Thoracic aorta (tissue), 2 donors: ENCODE measurements at regions not wholly inside any gene's neighbourhood (a gene's known extent, or its start where the extent isn't known, plus 50 kb on each side); places are given as distances from the start of the nearest gene placed in this dataset.

ENCODE experiments used
- ATAC-seq: fragments of 150-250 bp; one replicate; pipeline ENCODE4 v1.8.0; 2017; ENCODE audit warnings: low read depth; ENCODE audit not compliant: insufficient number of reproducible peaks, low FRiP score
- DNase-seq: peaks from one replicate; pipeline ENCODE4 v3.0.0-alpha.2; 2020; ENCODE audit warnings: low spot score
- H3K27ac ChIP-seq, 2 donors: fragments of 200-600 bp; sonication (generic); 1 replicate in 1 of 2; 2 replicates in 1 of 2; pipeline ENCODE4 v1.5.1; 2016; ENCODE audit warnings: mild to moderate bottlenecking in 2 of 2, moderate library complexity in 2 of 2
- H3K27me3 ChIP-seq: fragments of 200-600 bp; sonication (generic); replicated peaks from 2 replicates; pipeline ENCODE4 v1.6.0; 2016; ENCODE audit warnings: mild to moderate bottlenecking; ENCODE audit not compliant: insufficient read depth
- H3K36me3 ChIP-seq: fragments of 200-600 bp; sonication (generic); one replicate; pipeline ENCODE4 v1.5.1; 2016
- H3K4me1 ChIP-seq, 2 donors: fragments of 200-600 bp; sonication (generic); 1 replicate in 1 of 2; 2 replicates in 1 of 2; pipeline versions ENCODE4 v1.5.1 to v1.6.0; 2016; ENCODE audit warnings: low read depth in 2 of 2, mild to moderate bottlenecking in 1 of 2; ENCODE audit not compliant: control insufficient read depth in 1 of 2
- H3K4me3 ChIP-seq: fragments of 200-600 bp; sonication (generic); 2 replicates; pipeline ENCODE4 v1.5.1; 2016; ENCODE audit warnings: mild to moderate bottlenecking
- H3K9me3 ChIP-seq: fragments of 200-600 bp; sonication (generic); 2 replicates; pipeline ENCODE4 v1.5.1; 2016
- TF ChIP-seq, protein P1 (sequence below): fragments of 200-600 bp; sonication (generic); IDR thresholded peaks from one replicate; pipeline ENCODE4 v1.5.1; 2019; ENCODE audit warnings: antibody characterized with exemption

DNA sequence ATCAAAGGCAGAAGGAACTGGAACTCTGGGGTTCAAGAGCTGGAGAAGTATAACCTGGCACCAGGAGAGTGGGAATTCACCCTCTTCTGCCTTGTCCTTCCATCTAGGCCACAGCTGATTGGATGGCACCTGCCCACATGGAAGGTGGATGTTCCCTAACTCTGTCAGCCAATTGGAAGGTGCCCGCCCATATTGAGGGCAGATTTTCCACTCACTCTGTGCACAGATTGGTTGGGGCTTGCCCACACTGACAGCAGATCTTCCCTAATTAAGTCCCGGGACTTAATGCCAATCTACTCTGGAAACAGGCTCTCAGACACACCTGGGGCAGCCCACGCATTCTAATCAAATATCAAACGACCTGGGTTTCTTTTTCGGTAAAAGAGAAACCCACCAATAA lies 1142.3 kb upstream of the CELF2 start:
- no peak overlapping the region for H3K27ac ChIP-seq
- TF ChIP-seq, protein P1, sequence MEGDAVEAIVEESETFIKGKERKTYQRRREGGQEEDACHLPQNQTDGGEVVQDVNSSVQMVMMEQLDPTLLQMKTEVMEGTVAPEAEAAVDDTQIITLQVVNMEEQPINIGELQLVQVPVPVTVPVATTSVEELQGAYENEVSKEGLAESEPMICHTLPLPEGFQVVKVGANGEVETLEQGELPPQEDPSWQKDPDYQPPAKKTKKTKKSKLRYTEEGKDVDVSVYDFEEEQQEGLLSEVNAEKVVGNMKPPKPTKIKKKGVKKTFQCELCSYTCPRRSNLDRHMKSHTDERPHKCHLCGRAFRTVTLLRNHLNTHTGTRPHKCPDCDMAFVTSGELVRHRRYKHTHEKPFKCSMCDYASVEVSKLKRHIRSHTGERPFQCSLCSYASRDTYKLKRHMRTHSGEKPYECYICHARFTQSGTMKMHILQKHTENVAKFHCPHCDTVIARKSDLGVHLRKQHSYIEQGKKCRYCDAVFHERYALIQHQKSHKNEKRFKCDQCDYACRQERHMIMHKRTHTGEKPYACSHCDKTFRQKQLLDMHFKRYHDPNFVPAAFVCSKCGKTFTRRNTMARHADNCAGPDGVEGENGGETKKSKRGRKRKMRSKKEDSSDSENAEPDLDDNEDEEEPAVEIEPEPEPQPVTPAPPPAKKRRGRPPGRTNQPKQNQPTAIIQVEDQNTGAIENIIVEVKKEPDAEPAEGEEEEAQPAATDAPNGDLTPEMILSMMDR = no peak
- ATAC-seq = no peak

GRCh38 chr10:9877978-9878377 lies 1139.7 kb upstream of the CELF2 start:
- no peak overlapping the region for H3K27ac ChIP-seq
- H3K27me3 ChIP-seq = no peaks in the 10 kb centered on the region
- no peaks in the 10 kb centered on the region for H3K36me3 ChIP-seq
- ATAC-seq (no peak), DNase-seq (no peak)
- TF ChIP-seq, protein P1 = no peak
- H3K9me3 ChIP-seq = peaks cover 2% of the 10 kb centered on the region
- no peak overlapping the region for H3K4me3 ChIP-seq
- H3K4me1 ChIP-seq = no peaks in the 10 kb centered on the region

More for the DNA sequence above, 1142.3 kb upstream of the CELF2 start:
- no peak for DNase-seq
- no peaks in the 10 kb centered on the region for H3K9me3 ChIP-seq
- H3K36me3 ChIP-seq = no peaks in the 10 kb centered on the region
- no peaks in the 10 kb centered on the region for H3K27me3 ChIP-seq
- no peak overlapping the region for H3K4me3 ChIP-seq
- H3K4me1 ChIP-seq = no peaks in the 10 kb centered on the region

- DNase-seq = no peak
- Histone ChIP-seq H3K9me3 (peaks cover 2% of the 10 kb centered on the region), H3K4me1 (no peaks in the 10 kb centered on the region), H3K27me3 (no peaks in the 10 kb centered on the region), H3K36me3 (no peaks in the 10 kb centered on the region), H3K4me3 (no peak overlapping the region), H3K27ac (no peak overlapping the region)
- ATAC-seq = no peak
- TF ChIP-seq, protein P1 = no peak
Observed at GRCh38 chr10:9878383-9878782, 1139.3 kb upstream of the CELF2 start.

DNA sequence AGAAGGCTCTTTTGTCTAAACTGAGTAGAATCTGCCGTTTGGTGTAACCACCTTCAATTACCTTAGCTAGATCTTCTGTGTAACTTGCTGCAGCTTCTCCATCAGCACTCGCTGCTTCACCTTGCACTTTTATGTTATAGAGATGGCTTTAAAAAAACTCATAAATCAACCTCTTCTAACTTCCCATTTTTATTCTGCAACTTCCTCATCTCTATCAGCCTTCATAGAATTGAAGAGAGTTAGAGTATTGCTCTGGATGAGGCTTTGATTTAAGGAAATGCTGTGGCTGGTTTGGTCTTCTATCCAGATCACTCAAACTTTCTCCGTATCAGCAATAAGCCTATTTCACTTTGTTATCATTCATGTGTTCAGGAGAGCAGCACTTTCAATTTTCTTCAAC lies 1131.9 kb upstream of the CELF2 start:
- H3K27me3 ChIP-seq = no peaks in the 10 kb centered on the region
- no peak for ATAC-seq
- peaks cover 2% of the 10 kb centered on the region for H3K9me3 ChIP-seq
- H3K4me1 ChIP-seq = no peaks in the 10 kb centered on the region
- H3K4me3 ChIP-seq = no peak overlapping the region
- no peak overlapping the region for H3K27ac ChIP-seq
- DNase-seq = no peak
- no peaks in the 10 kb centered on the region for H3K36me3 ChIP-seq
- TF ChIP-seq, protein P1 = no peak

DNA sequence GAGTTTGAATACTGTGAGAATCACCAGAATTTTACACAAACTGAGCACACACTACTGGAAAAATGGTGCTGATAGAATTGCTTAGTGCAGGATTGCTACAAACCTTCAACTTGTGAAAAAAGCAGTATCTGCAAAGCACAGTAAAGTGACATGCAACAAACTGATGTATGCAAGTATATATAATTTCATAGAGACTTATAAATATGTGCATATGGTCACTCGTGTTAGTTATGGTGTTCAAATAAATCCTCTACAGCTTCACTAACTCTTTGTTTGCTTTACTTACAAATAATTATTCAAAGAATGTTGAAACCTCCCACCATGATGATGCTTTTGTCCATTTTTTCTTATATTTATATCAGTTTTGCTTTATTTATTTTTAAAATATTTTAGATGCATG lies 1130.9 kb upstream of the CELF2 start:
- ATAC-seq (no peak), DNase-seq (no peak)
- no peak overlapping the region for H3K4me3 ChIP-seq
- no peaks in the 10 kb centered on the region for H3K27me3 ChIP-seq
- H3K36me3 ChIP-seq = no peaks in the 10 kb centered on the region
- TF ChIP-seq, protein P1 = no peak
- H3K4me1 ChIP-seq = no peaks in the 10 kb centered on the region
- H3K27ac ChIP-seq = no peak overlapping the region
- H3K9me3 ChIP-seq = peaks cover 2% of the 10 kb centered on the region
